Spleen (tissue), 7 donors: ENCODE measurements at regions not wholly inside any gene's neighbourhood (a gene's known extent, or its start where the extent isn't known, plus 50 kb on each side); places are given as distances from the start of the nearest gene placed in this dataset.

Source experiments
- CTCF ChIP-seq, 11 experiments: fragments of 200-600 bp in 7 of 11; fragments of 450-650 bp in 4 of 11; sonication (generic) in 4 of 11; IDR thresholded peaks in 8 of 11; conservative IDR thresholded peaks in 3 of 11; 1 replicate in 7 of 11; 2 replicates in 4 of 11; pipeline versions ENCODE4 v1.4.0 to v1.8.0; 2016 to 2021; ENCODE audit warnings: antibody characterized with exemption in 11 of 11, inconsistent platforms in 4 of 11, mild to moderate bottlenecking in 1 of 11
- POLR2A ChIP-seq, 3 donors: fragments of 450-650 bp; IDR thresholded peaks; one replicate each; pipeline ENCODE4 v1.5.1; 2017; ENCODE audit warnings: antibody characterized with exemption in 3 of 3, mild to moderate bottlenecking in 1 of 3
- POLR2AphosphoS5 ChIP-seq, 3 donors: sonication (generic); formaldehyde crosslinking; IDR thresholded peaks; one replicate each; pipeline ENCODE4 v1.5.1; 2017; ENCODE audit warnings: antibody characterized with exemption in 3 of 3
- donor health status: DM: no; HTN: no; CAD: no; lungs with moderate emphysema.
- donor health status: DM: no; HTN: no; CAD: no.
- donor health status: DM: no; HTN: no; CAD: no.

- no peak for TF ChIP-seq CTCF (IDR thresholded peaks at IDR 0.05 in 8 of 11, conservative IDR thresholded peaks at IDR 0.05 in 3 of 11)
- TF ChIP-seq POLR2AphosphoS5 (IDR thresholded peaks at IDR 0.05) = no peak
- TF ChIP-seq POLR2A (IDR thresholded peaks at IDR 0.05) = no peak
These were observed 135.3 kb upstream of the LGR5 start for GRCh38 chr12:71304306-71304705.
